Chondrocyte (in vitro differentiated cells): ENCODE measurements at regions not wholly inside any gene's neighbourhood (a gene's known extent, or its start where the extent isn't known, plus 50 kb on each side); places are given as distances from the start of the nearest gene placed in this dataset.

Experiments used
- DNase-seq: peaks from one replicate; pipeline ENCODE4 v3.0.0; 2021; ENCODE audit warnings: mixed read lengths, low spot score
- H3K27ac Mint-ChIP-seq: one replicate; pipeline ENCODE4 v1.8.0; 2021; ENCODE audit warnings: mild to moderate bottlenecking, moderate library complexity, mixed read lengths; ENCODE audit not compliant: unreplicated experiment
- H3K27me3 Mint-ChIP-seq: 2 replicates; pipeline ENCODE4 v1.8.0; 2021; ENCODE audit warnings: low read depth, mixed read lengths
- H3K36me3 Mint-ChIP-seq: 2 replicates; pipeline ENCODE4 v1.8.0; 2021; ENCODE audit warnings: low read depth, mixed read lengths
- H3K4me1 Mint-ChIP-seq: 2 replicates; pipeline ENCODE4 v1.8.0; 2021; ENCODE audit warnings: low read depth, mild to moderate bottlenecking, mixed read lengths
- H3K4me3 Mint-ChIP-seq: one replicate; pipeline ENCODE4 v1.8.0; 2021; ENCODE audit warnings: mild to moderate bottlenecking, moderate library complexity, mixed read lengths; ENCODE audit not compliant: unreplicated experiment
- H3K9me3 Mint-ChIP-seq: 2 replicates; pipeline ENCODE4 v1.8.0; 2021; ENCODE audit warnings: low read depth, mixed read lengths
- CTCF ChIP-seq: fragments of 200-600 bp; sonication (generic); IDR thresholded peaks from 2 replicates; pipeline ENCODE4 v1.5.0; 2021; ENCODE audit warnings: antibody characterized with exemption, mild to moderate bottlenecking, moderate library complexity

GRCh38 chr7:68918621-68919020 lies 679.7 kb upstream of the AUTS2 start:
- TF ChIP-seq CTCF, result no peak
- Mint-ChIP-seq H3K9me3 (peaks cover 28% of the 10 kb centered on the region), H3K4me1 (no peaks in the 10 kb centered on the region), H3K4me3 (no peak overlapping the region), H3K36me3 (peaks cover 3% of the 10 kb centered on the region), H3K27me3 (no peaks in the 10 kb centered on the region), H3K27ac (no peak overlapping the region)
- no peak for DNase-seq

- no peak for TF ChIP-seq CTCF
- H3K36me3 Mint-ChIP-seq, result peaks cover 1% of the 10 kb centered on the region
- H3K4me1 Mint-ChIP-seq, result no peaks in the 10 kb centered on the region
- H3K27ac Mint-ChIP-seq, result no peak overlapping the region
- DNase-seq, result no peak
- peaks cover 20% of the 10 kb centered on the region for H3K9me3 Mint-ChIP-seq
- H3K27me3 Mint-ChIP-seq, result no peaks in the 10 kb centered on the region
- no peak overlapping the region for H3K4me3 Mint-ChIP-seq
Observed at GRCh38 chr7:68922850-68923249, 675.4 kb upstream of the AUTS2 start.

GRCh38 chr7:68925241-68925640 lies 673.0 kb upstream of the AUTS2 start:
- H3K27ac Mint-ChIP-seq, result no peak overlapping the region
- no peak for TF ChIP-seq CTCF
- H3K9me3 Mint-ChIP-seq, result peaks cover 18% of the 10 kb centered on the region
- no peaks in the 10 kb centered on the region for H3K36me3 Mint-ChIP-seq
- no peak for DNase-seq
- H3K27me3 Mint-ChIP-seq, result no peaks in the 10 kb centered on the region
- H3K4me1 Mint-ChIP-seq, result no peaks in the 10 kb centered on the region
- no peak overlapping the region for H3K4me3 Mint-ChIP-seq

- Mint-ChIP-seq H3K9me3 (peaks cover 9% of the 10 kb centered on the region), H3K27ac (no peak overlapping the region), H3K4me3 (no peak overlapping the region), H3K27me3 (peaks cover 3% of the 10 kb centered on the region), H3K4me1 (no peaks in the 10 kb centered on the region), H3K36me3 (peaks cover 3% of the 10 kb centered on the region)
- TF ChIP-seq CTCF, result no peak
- DNase-seq, result no peak
Observed at GRCh38 chr7:68929781-68930261, 668.5 kb upstream of the AUTS2 start.

GRCh38 chr7:68936471-68937035 lies 661.7 kb upstream of the AUTS2 start:
- Mint-ChIP-seq H3K4me1 (no peaks in the 10 kb centered on the region), H3K36me3 (peaks cover 3% of the 10 kb centered on the region), H3K4me3 (no peak overlapping the region), H3K9me3 (peaks cover 9% of the 10 kb centered on the region), H3K27me3 (peaks cover 3% of the 10 kb centered on the region), H3K27ac (no peak overlapping the region)
- no peak for DNase-seq
- TF ChIP-seq CTCF, result no peak
